ENCODE measurements at regions not wholly inside any gene's neighbourhood (a gene's known extent, or its start where the extent isn't known, plus 50 kb on each side); places are given as distances from the start of the nearest gene placed in this dataset.

DNA sequence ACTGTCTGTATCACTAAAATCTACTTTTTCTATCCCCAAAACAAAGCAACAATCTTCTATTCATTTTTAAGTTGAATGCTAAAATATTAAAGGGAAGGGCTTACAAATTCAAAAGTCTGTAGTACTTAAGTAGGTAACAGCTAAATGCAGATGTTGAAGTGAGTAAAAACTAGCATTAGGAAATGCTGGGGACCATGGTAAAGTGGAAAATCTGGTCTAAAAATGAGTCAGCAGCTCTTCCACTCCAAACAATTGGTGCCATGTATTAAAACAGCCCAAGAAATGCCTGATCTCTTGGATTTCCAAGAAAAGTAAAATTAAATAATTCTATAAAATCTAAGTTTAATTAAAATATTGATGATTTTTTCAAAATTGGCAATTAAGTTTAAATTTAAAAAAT is 73.3 kb upstream of the PPP3CA start:
- TF ChIP-seq, protein P1, sequence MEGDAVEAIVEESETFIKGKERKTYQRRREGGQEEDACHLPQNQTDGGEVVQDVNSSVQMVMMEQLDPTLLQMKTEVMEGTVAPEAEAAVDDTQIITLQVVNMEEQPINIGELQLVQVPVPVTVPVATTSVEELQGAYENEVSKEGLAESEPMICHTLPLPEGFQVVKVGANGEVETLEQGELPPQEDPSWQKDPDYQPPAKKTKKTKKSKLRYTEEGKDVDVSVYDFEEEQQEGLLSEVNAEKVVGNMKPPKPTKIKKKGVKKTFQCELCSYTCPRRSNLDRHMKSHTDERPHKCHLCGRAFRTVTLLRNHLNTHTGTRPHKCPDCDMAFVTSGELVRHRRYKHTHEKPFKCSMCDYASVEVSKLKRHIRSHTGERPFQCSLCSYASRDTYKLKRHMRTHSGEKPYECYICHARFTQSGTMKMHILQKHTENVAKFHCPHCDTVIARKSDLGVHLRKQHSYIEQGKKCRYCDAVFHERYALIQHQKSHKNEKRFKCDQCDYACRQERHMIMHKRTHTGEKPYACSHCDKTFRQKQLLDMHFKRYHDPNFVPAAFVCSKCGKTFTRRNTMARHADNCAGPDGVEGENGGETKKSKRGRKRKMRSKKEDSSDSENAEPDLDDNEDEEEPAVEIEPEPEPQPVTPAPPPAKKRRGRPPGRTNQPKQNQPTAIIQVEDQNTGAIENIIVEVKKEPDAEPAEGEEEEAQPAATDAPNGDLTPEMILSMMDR (IDR thresholded peaks at IDR 0.05; ENCODE audit: low read depth, low read length), result no peak
- no peak for DNase-seq (ENCODE audit: low read depth, low spot score)
- CTCF ChIA-PET, result no interaction called here
- no peaks in the 10 kb centered on the region for H3K27me3 ChIP-seq (ENCODE audit: control insufficient read depth, insufficient read depth, low read length)
- H3K27ac ChIP-seq (ENCODE audit: low read depth, low read length), result no peak overlapping the region
- peaks cover 8% of the 10 kb centered on the region for H3K9me3 ChIP-seq (ENCODE audit: control insufficient read depth, insufficient read depth, low read length)
- POLR2A ChIA-PET, result no interaction called here
- no peak overlapping the region for H3K4me3 ChIP-seq (ENCODE audit: low read depth, low read length)

DNA sequence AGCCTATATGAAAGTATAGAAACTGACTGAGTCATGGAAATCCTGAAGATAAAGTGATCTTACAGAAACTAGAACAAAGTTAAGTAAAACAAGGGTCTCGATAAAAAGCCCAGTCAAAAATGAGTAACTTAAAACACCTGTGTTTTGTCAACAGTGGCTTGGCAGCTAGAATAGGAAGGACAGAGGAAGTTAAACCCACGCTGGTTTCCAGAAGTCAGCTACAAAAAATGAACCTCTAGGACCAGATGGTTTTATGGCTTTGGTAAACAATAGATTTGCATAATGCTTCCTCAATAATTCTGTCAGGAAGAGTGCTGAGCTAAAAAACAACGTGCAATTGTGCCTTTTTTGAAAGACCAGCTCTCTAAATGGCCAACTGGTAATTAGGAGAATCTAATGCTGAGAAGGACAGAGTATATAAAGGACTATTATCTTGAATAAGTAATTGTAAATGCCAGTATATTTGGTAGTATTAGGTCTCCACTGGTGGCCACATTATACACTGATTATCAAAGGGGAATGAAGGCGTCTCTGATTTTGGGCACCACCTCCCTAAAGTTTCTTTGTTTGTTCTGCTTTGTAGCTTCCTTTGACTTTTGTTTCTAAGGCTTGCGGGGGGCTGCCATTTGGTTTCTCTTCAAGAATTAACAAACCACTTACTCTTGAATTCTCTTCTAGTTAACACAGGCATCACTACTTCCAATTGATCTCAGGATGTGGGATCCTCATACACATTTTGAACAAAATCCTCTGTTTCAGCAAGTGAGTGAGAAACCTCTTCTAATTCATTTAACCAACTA is 72.2 kb upstream of the PPP3CA start:
- Histone ChIP-seq H3K4me3 (ENCODE audit: low read depth, low read length) (no peak overlapping the region), H3K27ac (ENCODE audit: low read depth, low read length) (no peak overlapping the region), H3K27me3 (ENCODE audit: control insufficient read depth, insufficient read depth, low read length) (no peaks in the 10 kb centered on the region), H3K9me3 (ENCODE audit: control insufficient read depth, insufficient read depth, low read length) (peaks cover 8% of the 10 kb centered on the region)
- ChIA-PET POLR2A (interaction anchor here (0.6 kb wide), 2 partner anchors 19 to 72 kb away, joined by 3 read pairs; no protein-coding TSS in a partner anchor), CTCF (no interaction called here)
- DNase-seq (ENCODE audit: low read depth, low spot score), result peak; percentile 16
- TF ChIP-seq, protein P1 (IDR thresholded peaks at IDR 0.05; ENCODE audit: low read depth, low read length), result no peak

DNA sequence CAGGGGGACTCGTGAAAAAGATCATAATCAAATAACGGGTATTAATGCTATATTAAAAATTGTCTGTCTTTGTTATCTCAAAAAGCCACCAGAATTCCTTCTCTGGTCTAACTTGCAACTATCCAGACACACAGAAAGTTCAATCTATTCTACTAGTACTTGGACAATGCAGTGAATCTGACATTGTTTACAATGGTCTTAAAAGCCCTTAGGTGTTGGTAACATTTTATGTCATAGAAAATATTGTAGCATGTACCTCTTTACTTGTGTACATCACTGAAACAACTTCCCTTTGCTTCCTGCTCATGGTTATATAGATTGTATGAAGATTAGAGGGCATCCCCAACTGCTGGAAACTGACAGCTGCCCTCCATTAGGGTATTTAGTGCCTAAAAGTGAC is 71.1 kb upstream of the PPP3CA start:
- no peak for DNase-seq (ENCODE audit: low read depth, low spot score)
- TF ChIP-seq, protein P1 (IDR thresholded peaks at IDR 0.05; ENCODE audit: low read depth, low read length), result no peak
- Histone ChIP-seq H3K27ac (ENCODE audit: low read depth, low read length) (no peak overlapping the region), H3K27me3 (ENCODE audit: control insufficient read depth, insufficient read depth, low read length) (no peaks in the 10 kb centered on the region), H3K9me3 (ENCODE audit: control insufficient read depth, insufficient read depth, low read length) (peaks cover 8% of the 10 kb centered on the region), H3K4me3 (ENCODE audit: low read depth, low read length) (no peak overlapping the region)
- CTCF ChIA-PET, result no interaction called here
- POLR2A ChIA-PET, result no interaction called here

DNA sequence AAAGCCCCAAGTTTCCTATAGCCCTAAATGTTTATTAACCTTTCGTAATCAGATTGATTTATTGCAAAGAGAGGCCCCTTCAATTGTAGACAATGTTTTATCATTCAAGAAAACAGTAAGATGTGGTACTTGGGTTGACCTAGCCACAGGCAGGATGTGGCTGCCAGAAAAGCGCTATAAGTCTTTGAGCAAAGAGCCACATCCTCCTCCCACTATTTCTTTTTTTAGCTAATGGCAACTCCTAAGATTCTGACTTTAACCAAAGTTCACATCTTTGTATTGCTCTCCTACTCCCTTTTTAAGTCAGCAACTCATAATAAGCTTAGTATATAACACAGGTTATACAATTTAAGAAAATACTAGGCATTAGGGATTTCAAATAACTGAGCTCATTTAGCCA is 70.7 kb upstream of the PPP3CA start:
- H3K9me3 ChIP-seq (ENCODE audit: control insufficient read depth, insufficient read depth, low read length), result peaks cover 8% of the 10 kb centered on the region
- DNase-seq (ENCODE audit: low read depth, low spot score), result no peak
- ChIA-PET POLR2A (no interaction called here), CTCF (no interaction called here)
- H3K27ac ChIP-seq (ENCODE audit: low read depth, low read length), result no peak overlapping the region
- no peak overlapping the region for H3K4me3 ChIP-seq (ENCODE audit: low read depth, low read length)
- TF ChIP-seq, protein P1 (IDR thresholded peaks at IDR 0.05; ENCODE audit: low read depth, low read length), result no peak
- H3K27me3 ChIP-seq (ENCODE audit: control insufficient read depth, insufficient read depth, low read length), result no peaks in the 10 kb centered on the region

DNA sequence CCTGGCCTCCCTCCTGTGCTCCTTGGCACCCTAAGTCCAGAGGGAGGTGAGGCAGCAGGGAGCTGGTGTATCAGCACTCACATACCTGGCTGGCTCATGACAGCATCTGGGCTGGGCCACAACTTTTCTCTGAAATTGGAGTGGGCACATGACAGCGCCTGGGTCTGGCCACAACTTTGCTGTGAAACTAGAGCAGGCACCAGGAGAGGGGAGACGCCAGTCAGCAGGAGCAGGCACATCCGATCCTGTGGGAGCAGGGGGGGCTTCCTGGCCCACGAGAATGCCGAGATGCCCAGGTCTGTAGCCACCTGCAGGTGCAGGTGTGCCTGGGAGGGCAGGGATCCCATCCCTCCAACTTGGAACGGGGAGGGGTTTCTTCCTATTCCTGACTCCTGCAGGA is 69.7 kb upstream of the PPP3CA start:
- no peaks in the 10 kb centered on the region for H3K27me3 ChIP-seq (ENCODE audit: control insufficient read depth, insufficient read depth, low read length)
- CTCF ChIA-PET, result no interaction called here
- TF ChIP-seq, protein P1 (IDR thresholded peaks at IDR 0.05; ENCODE audit: low read depth, low read length), result no peak
- peaks cover 8% of the 10 kb centered on the region for H3K9me3 ChIP-seq (ENCODE audit: control insufficient read depth, insufficient read depth, low read length)
- no peak overlapping the region for H3K27ac ChIP-seq (ENCODE audit: low read depth, low read length)
- no peak overlapping the region for H3K4me3 ChIP-seq (ENCODE audit: low read depth, low read length)
- POLR2A ChIA-PET, result no interaction called here
- DNase-seq (ENCODE audit: low read depth, low spot score), result no peak
